SU-DHL-6 (cell line): ENCODE measurements at regions not wholly inside any gene's neighbourhood (a gene's known extent, or its start where the extent isn't known, plus 50 kb on each side); places are given as distances from the start of the nearest gene placed in this dataset.

ENCODE experiments used
- H2AFZ ChIP-seq: fragments of 200-600 bp; sonication (generic); 2 replicates; pipeline ENCODE4 v1.6.1; 2014; ENCODE audit warnings: low read depth, mild to moderate bottlenecking, moderate library complexity, mixed read lengths, antibody characterized with exemption, low read length; ENCODE audit not compliant: severe bottlenecking
- H3F3A ChIP-seq: fragments of 200-600 bp; shearing (Covaris generic); 2 replicates; pipeline ENCODE4 v1.6.0; 2016; ENCODE audit warnings: antibody characterized with exemption, mild to moderate bottlenecking; ENCODE audit not compliant: insufficient read depth
- H3K27ac ChIP-seq: fragments of 200-600 bp; sonication (generic); 2 replicates; pipeline ENCODE4 v1.5.1; 2016; ENCODE audit warnings: low read depth, mild to moderate bottlenecking, low read length, moderate library complexity, mixed read lengths
- H3K27me3 ChIP-seq: fragments of 200-600 bp; sonication (generic), shearing (Covaris generic); 2 replicates; pipeline ENCODE4 v1.6.0; 2014; ENCODE audit warnings: mild to moderate bottlenecking, low read length
- H3K36me3 ChIP-seq: fragments of 200-600 bp; sonication (generic); 2 replicates; pipeline ENCODE4 v1.6.1; 2014; ENCODE audit warnings: mild to moderate bottlenecking, low read length, mixed read lengths
- H3K4me2 ChIP-seq: fragments of 300-600, 200-600 bp; shearing (Covaris generic), sonication (generic); 2 replicates; pipeline ENCODE4 v1.6.0; 2014; ENCODE audit warnings: low read length, low read depth, mild to moderate bottlenecking; ENCODE audit not compliant: poor library complexity, severe bottlenecking
- H3K4me3 ChIP-seq: fragments of 200-600 bp; sonication (generic); 2 replicates; pipeline ENCODE4 v1.5.1; 2014; ENCODE audit warnings: antibody characterized with exemption, low read length, mild to moderate bottlenecking, mixed read lengths; ENCODE audit not compliant: insufficient read depth, poor library complexity, severe bottlenecking
- H3K79me2 ChIP-seq: fragments of 200-600 bp; sonication (generic); 2 replicates; pipeline ENCODE4 v1.6.1; 2014; ENCODE audit warnings: mild to moderate bottlenecking, low read length, moderate library complexity; ENCODE audit not compliant: insufficient read depth
- H3K9ac ChIP-seq: fragments of 200-600 bp; sonication (generic); 2 replicates; pipeline ENCODE4 v1.7.0; 2014; ENCODE audit warnings: mild to moderate bottlenecking, low read length
- H3K9me2 ChIP-seq: fragments of 200-600 bp; sonication (generic); replicated peaks from 2 replicates; pipeline ENCODE4 v1.6.1; 2014; ENCODE audit warnings: low read length; ENCODE audit not compliant: insufficient read depth
- H3K9me3 ChIP-seq: fragments of 200-600 bp; sonication (generic); 2 replicates; pipeline ENCODE4 v1.6.1; 2014; ENCODE audit warnings: low read length, mixed read lengths; ENCODE audit not compliant: insufficient read depth
- H4K20me1 ChIP-seq: fragments of 200-600 bp; sonication (generic); 2 replicates; pipeline ENCODE4 v1.6.1; 2014; ENCODE audit warnings: low read depth, mild to moderate bottlenecking, antibody characterized with exemption, low read length, moderate library complexity, mixed read lengths
- CTCF ChIP-seq: fragments of 200-600 bp; sonication (generic); IDR thresholded peaks from one replicate; pipeline ENCODE4 v1.5.1; 2017; ENCODE audit warnings: antibody characterized with exemption, mild to moderate bottlenecking, low read length, moderate library complexity; ENCODE audit not compliant: insufficient read depth, poor library complexity, severe bottlenecking
- EZH2phosphoT487 ChIP-seq: fragments of 200-600 bp; sonication (generic), shearing (Covaris generic); conservative IDR thresholded peaks from 2 replicates; pipeline ENCODE4 v1.6.1; 2018; ENCODE audit warnings: mild to moderate bottlenecking, antibody characterized with exemption, low read length, moderate library complexity, mixed read lengths

- TF ChIP-seq EZH2phosphoT487 (no peak), CTCF (no peak)
- Histone ChIP-seq H4K20me1 (no peaks in the 10 kb centered on the region), H2AFZ (no peak overlapping the region), H3F3A (no peaks in the 10 kb centered on the region), H3K9me3 (no peaks in the 10 kb centered on the region), H3K27ac (no peak overlapping the region), H3K36me3 (no peaks in the 10 kb centered on the region), H3K27me3 (no peaks in the 10 kb centered on the region), H3K9me2 (no peaks in the 10 kb centered on the region), H3K9ac (no peak overlapping the region), H3K4me2 (no peak overlapping the region), H3K79me2 (no peaks in the 10 kb centered on the region), H3K4me3 (no peak overlapping the region)
Observed at GRCh38 chr3:69496856-69497255, 111.0 kb upstream of the FRMD4B start.

GRCh38 chr3:69494185-69494584 is 108.3 kb upstream of the FRMD4B start:
- no peak overlapping the region for H3K9ac ChIP-seq
- no peak for TF ChIP-seq EZH2phosphoT487
- no peak for TF ChIP-seq CTCF
- H3K27me3 ChIP-seq = no peaks in the 10 kb centered on the region
- H3K4me3 ChIP-seq = no peak overlapping the region
- no peak overlapping the region for H3K27ac ChIP-seq
- H3K36me3 ChIP-seq = no peaks in the 10 kb centered on the region
- H2AFZ ChIP-seq = no peak overlapping the region
- no peaks in the 10 kb centered on the region for H3K79me2 ChIP-seq
- H3K9me3 ChIP-seq = no peaks in the 10 kb centered on the region
- H4K20me1 ChIP-seq = no peaks in the 10 kb centered on the region
- H3K4me2 ChIP-seq = no peak overlapping the region
- H3F3A ChIP-seq = no peaks in the 10 kb centered on the region
- H3K9me2 ChIP-seq = no peaks in the 10 kb centered on the region

GRCh38 chr3:69493157-69493556 is 107.3 kb upstream of the FRMD4B start:
- Histone ChIP-seq H3K4me3 (no peak overlapping the region), H3K9me3 (no peaks in the 10 kb centered on the region), H2AFZ (no peak overlapping the region), H3K4me2 (no peak overlapping the region), H3K9ac (no peak overlapping the region), H3K27me3 (no peaks in the 10 kb centered on the region), H3K36me3 (no peaks in the 10 kb centered on the region), H3K9me2 (no peaks in the 10 kb centered on the region), H3K27ac (no peak overlapping the region), H3K79me2 (no peaks in the 10 kb centered on the region), H3F3A (no peaks in the 10 kb centered on the region), H4K20me1 (no peaks in the 10 kb centered on the region)
- TF ChIP-seq EZH2phosphoT487 = no peak
- TF ChIP-seq CTCF = no peak

- no peaks in the 10 kb centered on the region for H3F3A ChIP-seq
- H2AFZ ChIP-seq = no peak overlapping the region
- no peaks in the 10 kb centered on the region for H3K27me3 ChIP-seq
- no peaks in the 10 kb centered on the region for H3K9me3 ChIP-seq
- H3K9me2 ChIP-seq = no peaks in the 10 kb centered on the region
- H3K9ac ChIP-seq = no peak overlapping the region
- H3K4me3 ChIP-seq = no peak overlapping the region
- no peaks in the 10 kb centered on the region for H3K79me2 ChIP-seq
- no peak overlapping the region for H3K4me2 ChIP-seq
- no peak for TF ChIP-seq CTCF
- TF ChIP-seq EZH2phosphoT487 = no peak
- H3K27ac ChIP-seq = no peak overlapping the region
- no peaks in the 10 kb centered on the region for H4K20me1 ChIP-seq
- no peaks in the 10 kb centered on the region for H3K36me3 ChIP-seq
Observed at GRCh38 chr3:69491975-69492374, 106.1 kb upstream of the FRMD4B start.
